ENCODE measurements at regions not wholly inside any gene's neighbourhood (a gene's known extent, or its start where the extent isn't known, plus 50 kb on each side); places are given as distances from the start of the nearest gene placed in this dataset.

GRCh38 chr6:102355578-102355977 is 962.1 kb downstream of the GRIK2 start:
- TF ChIP-seq CTCF (IDR thresholded peaks at IDR 0.05; ENCODE audit: extremely low read depth in 1 of 2, insufficient read depth in 1 of 2, low read depth in 1 of 2, low read length in 2 of 2) (no peak), GATA2 (IDR thresholded peaks at IDR 0.05; ENCODE audit: insufficient read depth, insufficient read length, low read depth, low read length) (no peak), POLR2A (IDR thresholded peaks at IDR 0.05; ENCODE audit: low read depth, low read length) (no peak), EZH2 (IDR thresholded peaks at IDR 0.05; ENCODE audit: borderline replicate concordance, low read depth, low read length, severe bottlenecking) (no peak), FOS (IDR thresholded peaks at IDR 0.05; ENCODE audit: borderline replicate concordance, insufficient read depth, low read length) (no peak), JUN (IDR thresholded peaks at IDR 0.05; ENCODE audit: borderline replicate concordance, insufficient read depth, insufficient read length, low read depth) (no peak), POLR2AphosphoS5 (IDR thresholded peaks at IDR 0.05; ENCODE audit: insufficient read depth, low read depth, low read length) (no peak)

All from endothelial cell of umbilical vein (primary cell).